ENCODE measurements at regions not wholly inside any gene's neighbourhood (a gene's known extent, or its start where the extent isn't known, plus 50 kb on each side); places are given as distances from the start of the nearest gene placed in this dataset.

GRCh38 chr10:89959433-89960110 is 258.2 kb downstream of the KIF20B start:
- no peaks in the 10 kb centered on the region for H3K4me1 ChIP-seq
- no peaks in the 10 kb centered on the region for H3K9me3 ChIP-seq
- WGBS, 2 donors: 56 to 58% methylated on average over 7 of the region's 7 CpGs
- H3K4me3 ChIP-seq: no peak overlapping the region
- no peaks in the 10 kb centered on the region for H3K36me3 ChIP-seq (replicated peaks in 1 of 2; ENCODE audit: insufficient read depth in 1 of 2, low read depth in 2 of 2)
- no peak overlapping the region for H3K27ac ChIP-seq
- no peaks in the 10 kb centered on the region for H3K27me3 ChIP-seq
- intact Hi-C loops (cut with DNase I): no loop called here
- ATAC-seq: no peak
- no peak for DNase-seq
- no peak for TF ChIP-seq POLR2A (IDR thresholded peaks at IDR 0.05)
- TF ChIP-seq, protein P1, sequence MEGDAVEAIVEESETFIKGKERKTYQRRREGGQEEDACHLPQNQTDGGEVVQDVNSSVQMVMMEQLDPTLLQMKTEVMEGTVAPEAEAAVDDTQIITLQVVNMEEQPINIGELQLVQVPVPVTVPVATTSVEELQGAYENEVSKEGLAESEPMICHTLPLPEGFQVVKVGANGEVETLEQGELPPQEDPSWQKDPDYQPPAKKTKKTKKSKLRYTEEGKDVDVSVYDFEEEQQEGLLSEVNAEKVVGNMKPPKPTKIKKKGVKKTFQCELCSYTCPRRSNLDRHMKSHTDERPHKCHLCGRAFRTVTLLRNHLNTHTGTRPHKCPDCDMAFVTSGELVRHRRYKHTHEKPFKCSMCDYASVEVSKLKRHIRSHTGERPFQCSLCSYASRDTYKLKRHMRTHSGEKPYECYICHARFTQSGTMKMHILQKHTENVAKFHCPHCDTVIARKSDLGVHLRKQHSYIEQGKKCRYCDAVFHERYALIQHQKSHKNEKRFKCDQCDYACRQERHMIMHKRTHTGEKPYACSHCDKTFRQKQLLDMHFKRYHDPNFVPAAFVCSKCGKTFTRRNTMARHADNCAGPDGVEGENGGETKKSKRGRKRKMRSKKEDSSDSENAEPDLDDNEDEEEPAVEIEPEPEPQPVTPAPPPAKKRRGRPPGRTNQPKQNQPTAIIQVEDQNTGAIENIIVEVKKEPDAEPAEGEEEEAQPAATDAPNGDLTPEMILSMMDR (IDR thresholded peaks at IDR 0.05): no peak

- ATAC-seq (no peak), DNase-seq (no peak)
- Histone ChIP-seq H3K36me3 (replicated peaks in 1 of 2; ENCODE audit: insufficient read depth in 1 of 2, low read depth in 2 of 2) (no peaks in the 10 kb centered on the region), H3K27ac (no peak overlapping the region), H3K4me3 (no peak overlapping the region), H3K27me3 (no peaks in the 10 kb centered on the region), H3K9me3 (no peaks in the 10 kb centered on the region), H3K4me1 (no peaks in the 10 kb centered on the region)
- intact Hi-C loops (cut with DNase I): no loop called here
- 74 to 83% methylated on average over 2 of the region's 2 CpGs for WGBS, 2 donors
- TF ChIP-seq, protein P1 (IDR thresholded peaks at IDR 0.05): no peak
- no peak for TF ChIP-seq POLR2A (IDR thresholded peaks at IDR 0.05)
Observed at GRCh38 chr10:89963451-89964102, 262.2 kb downstream of the KIF20B start.

- no peak for TF ChIP-seq POLR2A (IDR thresholded peaks at IDR 0.05)
- TF ChIP-seq, protein P1 (IDR thresholded peaks at IDR 0.05): no peak
- DNase-seq (no peak), ATAC-seq (no peak)
- WGBS, 2 donors: 40 to 46% methylated on average over 1 of the region's 1 CpG
- H3K36me3 ChIP-seq (replicated peaks in 1 of 2; ENCODE audit: insufficient read depth in 1 of 2, low read depth in 2 of 2): no peaks in the 10 kb centered on the region
- no peaks in the 10 kb centered on the region for H3K27me3 ChIP-seq
- no peak overlapping the region for H3K4me3 ChIP-seq
- no peaks in the 10 kb centered on the region for H3K9me3 ChIP-seq
- no peaks in the 10 kb centered on the region for H3K4me1 ChIP-seq
- intact Hi-C loops (cut with DNase I): no loop called here
- no peak overlapping the region for H3K27ac ChIP-seq
Observed at GRCh38 chr10:89966211-89966610, 264.8 kb downstream of the KIF20B start.

GRCh38 chr10:89973326-89973725 is 271.9 kb downstream of the KIF20B start:
- no peaks in the 10 kb centered on the region for H3K9me3 ChIP-seq
- no peak overlapping the region for H3K4me3 ChIP-seq
- no peak for DNase-seq
- ATAC-seq: no peak
- H3K27me3 ChIP-seq: no peaks in the 10 kb centered on the region
- 42 to 51% methylated on average over 2 of the region's 2 CpGs for WGBS, 2 donors
- no peaks in the 10 kb centered on the region for H3K4me1 ChIP-seq
- H3K36me3 ChIP-seq (replicated peaks in 1 of 2; ENCODE audit: insufficient read depth in 1 of 2, low read depth in 2 of 2): no peaks in the 10 kb centered on the region
- H3K27ac ChIP-seq: no peak overlapping the region
- intact Hi-C loops (cut with DNase I): no loop called here
- no peak for TF ChIP-seq POLR2A (IDR thresholded peaks at IDR 0.05)
- TF ChIP-seq, protein P1 (IDR thresholded peaks at IDR 0.05): no peak

GRCh38 chr10:89975071-89975470 is 273.7 kb downstream of the KIF20B start:
- no peak overlapping the region for H3K4me3 ChIP-seq
- intact Hi-C loops (cut with DNase I): no loop called here
- no peaks in the 10 kb centered on the region for H3K9me3 ChIP-seq
- no peaks in the 10 kb centered on the region for H3K27me3 ChIP-seq
- 23 to 31% methylated on average over 2 of the region's 2 CpGs for WGBS, 2 donors
- TF ChIP-seq, protein P1 (IDR thresholded peaks at IDR 0.05): no peak
- TF ChIP-seq POLR2A (IDR thresholded peaks at IDR 0.05): no peak
- H3K27ac ChIP-seq: no peak overlapping the region
- H3K36me3 ChIP-seq (replicated peaks in 1 of 2; ENCODE audit: insufficient read depth in 1 of 2, low read depth in 2 of 2): no peaks in the 10 kb centered on the region
- DNase-seq: no peak
- no peak for ATAC-seq
- H3K4me1 ChIP-seq: no peaks in the 10 kb centered on the region

Data from body of pancreas (tissue), 4 donors.